SK-N-SH (cell line): ENCODE measurements at regions not wholly inside any gene's neighbourhood (a gene's known extent, or its start where the extent isn't known, plus 50 kb on each side); places are given as distances from the start of the nearest gene placed in this dataset.

Experiments used
- CHD2 ChIP-seq: fragments of 150-350 bp; IDR thresholded peaks from 2 replicates; pipeline ENCODE4 v1.6.1; 2018; ENCODE audit warnings: low read length; ENCODE audit not compliant: partially characterized antibody
- GABPA ChIP-seq: IDR thresholded peaks from 2 replicates; pipeline ENCODE4 v1.4.0; 2012; ENCODE audit warnings: low read depth, mild to moderate bottlenecking
- RCOR1 ChIP-seq: fragments of 150-350 bp; IDR thresholded peaks from 2 replicates; pipeline ENCODE4 v1.6.1; 2017; ENCODE audit warnings: antibody characterized with exemption, low read length
- TF ChIP-seq, protein P1 (sequence below): fragments of 200-600 bp; sonication (generic); IDR thresholded peaks from 2 replicates; pipeline ENCODE4 v1.6.1; 2017; ENCODE audit warnings: antibody characterized with exemption, mild to moderate bottlenecking, moderate library complexity

DNA sequence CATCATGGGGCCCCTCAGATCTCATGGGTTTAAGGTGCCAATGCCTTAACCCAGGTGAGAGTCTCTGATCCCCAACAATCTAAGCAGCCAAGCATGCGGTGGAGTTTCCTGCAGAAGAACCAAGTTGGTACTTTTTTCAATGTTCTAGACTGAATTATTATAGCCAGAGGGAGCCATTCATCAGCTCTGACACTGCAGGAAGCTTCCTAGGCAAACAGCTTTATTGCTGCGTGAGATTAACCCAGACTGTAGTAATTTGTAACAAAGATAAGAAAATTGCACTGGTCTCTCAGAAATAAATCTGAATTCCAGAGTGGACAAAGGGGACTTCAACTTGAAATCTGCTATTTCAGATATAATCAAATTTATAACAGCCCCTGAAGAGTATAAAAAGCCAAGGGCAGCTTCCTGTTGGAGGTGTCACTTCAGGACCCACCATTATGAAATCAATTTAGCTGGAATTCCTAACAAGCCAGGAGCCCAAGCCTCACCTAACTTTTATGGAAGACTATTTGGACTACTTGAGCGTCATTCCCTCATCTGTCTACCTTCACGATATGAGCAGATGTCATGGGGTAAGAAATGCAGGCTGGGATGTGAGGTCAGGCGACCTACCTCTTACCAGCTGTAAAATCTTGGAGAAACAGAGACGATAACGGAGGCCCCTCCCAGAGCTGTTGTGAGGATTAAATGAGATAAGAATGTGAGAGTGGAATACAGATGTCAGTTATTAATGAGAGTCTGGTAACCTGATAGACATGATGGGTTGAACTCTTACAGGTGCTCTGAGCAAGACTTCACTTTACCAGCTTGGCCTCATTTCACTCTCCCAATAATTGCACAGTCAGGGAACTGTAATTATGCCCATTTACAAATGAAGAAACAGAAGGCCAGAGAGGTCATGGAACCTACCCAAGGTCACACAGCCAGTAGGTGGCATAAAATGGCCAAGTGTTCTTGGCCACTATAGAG, 135.1 kb downstream of the RRAGC start:
- no peak for TF ChIP-seq RCOR1
- no peak for TF ChIP-seq CHD2
- TF ChIP-seq, protein P1, sequence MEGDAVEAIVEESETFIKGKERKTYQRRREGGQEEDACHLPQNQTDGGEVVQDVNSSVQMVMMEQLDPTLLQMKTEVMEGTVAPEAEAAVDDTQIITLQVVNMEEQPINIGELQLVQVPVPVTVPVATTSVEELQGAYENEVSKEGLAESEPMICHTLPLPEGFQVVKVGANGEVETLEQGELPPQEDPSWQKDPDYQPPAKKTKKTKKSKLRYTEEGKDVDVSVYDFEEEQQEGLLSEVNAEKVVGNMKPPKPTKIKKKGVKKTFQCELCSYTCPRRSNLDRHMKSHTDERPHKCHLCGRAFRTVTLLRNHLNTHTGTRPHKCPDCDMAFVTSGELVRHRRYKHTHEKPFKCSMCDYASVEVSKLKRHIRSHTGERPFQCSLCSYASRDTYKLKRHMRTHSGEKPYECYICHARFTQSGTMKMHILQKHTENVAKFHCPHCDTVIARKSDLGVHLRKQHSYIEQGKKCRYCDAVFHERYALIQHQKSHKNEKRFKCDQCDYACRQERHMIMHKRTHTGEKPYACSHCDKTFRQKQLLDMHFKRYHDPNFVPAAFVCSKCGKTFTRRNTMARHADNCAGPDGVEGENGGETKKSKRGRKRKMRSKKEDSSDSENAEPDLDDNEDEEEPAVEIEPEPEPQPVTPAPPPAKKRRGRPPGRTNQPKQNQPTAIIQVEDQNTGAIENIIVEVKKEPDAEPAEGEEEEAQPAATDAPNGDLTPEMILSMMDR, result no peak
- no peak for TF ChIP-seq GABPA
